ENCODE measurements at regions not wholly inside any gene's neighbourhood (a gene's known extent, or its start where the extent isn't known, plus 50 kb on each side); places are given as distances from the start of the nearest gene placed in this dataset.

DNA sequence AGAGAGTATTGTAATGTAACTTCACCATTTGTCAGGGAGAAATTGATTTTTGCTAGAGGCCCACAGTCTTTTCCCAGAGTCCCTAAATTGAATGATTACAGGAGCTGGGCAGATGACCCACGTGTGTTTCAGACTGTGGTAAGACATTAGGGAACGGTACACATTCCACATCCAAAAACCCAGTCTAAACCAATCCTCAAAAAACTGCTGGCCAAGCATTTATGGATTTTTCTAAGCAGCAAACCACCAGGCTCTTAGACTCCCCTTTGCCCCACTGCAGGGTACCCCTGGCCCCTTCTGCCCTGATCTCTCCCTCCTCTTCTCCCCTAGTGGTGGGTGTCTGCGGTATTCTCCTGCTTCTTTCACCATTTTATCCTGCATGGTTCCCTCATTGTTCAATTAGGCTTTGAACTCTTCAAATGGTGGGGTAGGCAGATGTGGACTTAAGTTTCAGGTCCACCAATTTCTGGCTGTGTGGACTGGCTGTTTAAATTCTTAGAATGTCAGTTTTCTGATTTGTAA is 135.5 kb upstream of the SORCS3 start:
- no peak for DNase-seq

- DNase-seq, result no peak
Observed at GRCh38 chr10:104509981-104510380, 131.1 kb upstream of the SORCS3 start.

- DNase-seq, result no peak
Observed at GRCh38 chr10:104510644-104511043, 130.4 kb upstream of the SORCS3 start.

GRCh38 chr10:104512800-104513199 is 128.3 kb upstream of the SORCS3 start:
- DNase-seq, result no peak

DNA sequence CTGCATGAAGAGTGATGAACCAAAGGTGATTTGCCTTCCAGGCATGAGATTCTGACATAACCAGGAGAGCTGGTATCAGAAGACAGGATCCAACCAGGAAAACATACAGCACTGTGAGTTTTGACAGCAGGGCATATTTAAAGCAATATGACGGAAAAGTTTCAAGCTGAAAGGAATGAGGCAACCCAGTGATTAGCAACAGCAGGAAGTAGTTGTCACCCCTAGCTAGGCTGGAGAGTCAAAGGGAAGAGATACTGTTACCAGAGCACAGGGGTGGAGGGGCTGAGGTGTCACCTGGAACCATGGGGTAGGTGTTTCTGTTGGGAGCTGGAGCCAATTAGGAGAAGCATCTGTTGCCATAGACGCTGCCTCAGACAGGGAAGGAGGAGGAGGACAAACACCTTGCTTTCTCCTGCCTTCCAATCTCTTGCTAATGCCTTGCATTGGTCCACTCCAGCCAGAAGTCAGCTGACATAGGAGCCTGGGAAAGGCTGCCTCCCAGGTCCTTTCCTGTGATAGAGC is 125.4 kb upstream of the SORCS3 start:
- no peak for DNase-seq

- no peak for DNase-seq
Observed at GRCh38 chr10:104516986-104517385, 124.1 kb upstream of the SORCS3 start.

DNA sequence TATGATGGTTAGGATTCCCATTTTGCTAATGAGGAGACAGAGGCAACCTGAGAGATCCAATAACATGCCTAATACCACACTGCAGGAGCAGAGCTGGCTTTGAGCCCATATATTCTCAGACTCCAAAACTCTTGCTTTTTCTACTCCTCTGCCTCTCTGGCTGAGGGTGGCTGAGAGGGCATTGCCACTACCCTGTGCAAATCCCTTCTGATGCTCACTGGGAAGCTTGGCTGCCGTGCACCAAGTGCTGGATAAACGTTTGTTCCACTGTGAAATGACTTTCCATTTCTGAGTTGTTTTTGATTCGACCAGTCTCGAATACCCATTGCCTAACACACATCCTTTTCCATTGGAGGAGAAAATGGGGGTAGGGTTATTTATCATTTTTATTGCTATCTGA is 123.1 kb upstream of the SORCS3 start:
- no peak for DNase-seq

DNA sequence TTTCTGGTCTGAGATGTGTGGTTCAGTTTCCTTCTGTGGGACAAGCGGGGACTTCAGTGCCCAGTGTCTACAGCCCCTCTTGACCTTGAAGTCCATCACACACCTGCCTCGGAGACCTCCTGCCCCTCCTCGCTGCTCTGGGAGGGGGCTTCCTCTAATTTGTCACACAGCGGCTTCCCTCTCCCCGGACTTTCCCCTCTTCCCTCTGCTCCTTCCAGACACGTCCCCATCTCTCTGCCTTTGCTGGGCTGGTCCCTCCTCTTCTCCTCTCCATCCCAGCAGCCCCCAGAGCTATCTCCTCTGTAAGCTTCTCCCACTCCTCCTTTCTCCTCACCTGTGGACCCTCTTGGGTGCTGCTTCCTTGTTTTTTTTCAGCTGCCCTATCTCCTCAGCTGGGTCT is 122.2 kb upstream of the SORCS3 start:
- no peak for DNase-seq

DNA sequence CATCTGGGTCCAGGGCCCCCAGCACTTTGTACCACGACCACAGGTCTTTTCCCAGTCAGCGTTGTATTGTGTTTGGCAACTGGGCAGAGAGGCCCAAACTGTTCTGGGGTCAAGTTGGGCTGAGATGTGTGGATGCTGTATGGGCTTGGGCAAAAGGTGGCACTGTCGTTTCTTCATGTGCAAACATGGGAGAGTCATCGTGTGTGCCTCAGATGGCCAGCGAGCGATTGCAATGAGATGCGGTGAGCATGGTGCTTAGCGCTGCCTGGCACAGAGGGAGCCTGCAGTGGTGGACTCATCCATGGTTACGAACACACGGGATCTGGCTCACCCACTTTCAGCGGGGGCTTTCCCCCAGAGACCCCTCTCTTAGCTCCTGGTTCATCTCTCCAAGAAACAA is 120.4 kb upstream of the SORCS3 start:
- DNase-seq, result no peak

- no peak for DNase-seq
Observed at GRCh38 chr10:104521901-104522694, 119.0 kb upstream of the SORCS3 start.

DNA sequence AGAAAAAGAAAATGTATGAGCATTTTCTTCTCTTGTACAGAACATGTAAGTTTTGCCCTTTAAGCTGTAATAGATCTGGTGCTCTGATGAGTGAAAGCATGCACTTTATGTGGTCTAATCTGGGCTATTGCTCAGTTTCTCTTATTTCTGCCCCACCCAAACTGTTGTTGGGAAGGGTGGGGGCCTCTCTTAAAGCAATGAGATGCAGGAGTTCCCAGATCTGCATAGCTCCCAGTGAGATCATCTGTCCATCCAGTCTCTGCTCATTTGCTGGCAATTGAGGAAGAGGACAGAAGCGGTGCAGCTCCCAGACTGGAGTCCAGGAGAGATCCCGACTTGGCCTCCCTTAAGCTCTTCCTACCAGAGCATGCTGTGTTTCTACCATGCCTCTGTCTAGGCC is 114.9 kb upstream of the SORCS3 start:
- no peak for DNase-seq

GRCh38 chr10:104527013-104527412 is 114.1 kb upstream of the SORCS3 start:
- no peak for DNase-seq

DNA sequence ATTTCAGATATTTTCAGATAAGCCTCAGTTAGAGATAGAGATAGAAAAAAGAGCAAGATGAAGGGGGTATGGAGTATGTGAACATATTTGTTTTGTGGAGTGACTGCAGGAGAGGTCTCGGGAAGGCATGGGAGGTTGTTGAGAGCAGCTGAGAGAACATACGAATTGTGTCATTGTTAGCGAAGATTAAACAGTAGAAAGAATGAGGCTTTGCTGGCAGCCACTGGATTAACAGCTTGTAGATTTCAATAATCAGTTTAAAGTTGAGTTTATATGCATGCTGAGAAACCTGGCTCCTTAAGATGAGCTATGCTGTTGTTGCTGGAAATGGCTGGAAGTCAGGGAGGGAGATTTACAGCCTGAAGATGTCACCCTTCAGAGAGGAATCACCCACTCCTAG is 100.9 kb upstream of the SORCS3 start:
- DNase-seq, result no peak

GRCh38 chr10:104541820-104542219 is 99.3 kb upstream of the SORCS3 start:
- DNase-seq, result no peak

DNA sequence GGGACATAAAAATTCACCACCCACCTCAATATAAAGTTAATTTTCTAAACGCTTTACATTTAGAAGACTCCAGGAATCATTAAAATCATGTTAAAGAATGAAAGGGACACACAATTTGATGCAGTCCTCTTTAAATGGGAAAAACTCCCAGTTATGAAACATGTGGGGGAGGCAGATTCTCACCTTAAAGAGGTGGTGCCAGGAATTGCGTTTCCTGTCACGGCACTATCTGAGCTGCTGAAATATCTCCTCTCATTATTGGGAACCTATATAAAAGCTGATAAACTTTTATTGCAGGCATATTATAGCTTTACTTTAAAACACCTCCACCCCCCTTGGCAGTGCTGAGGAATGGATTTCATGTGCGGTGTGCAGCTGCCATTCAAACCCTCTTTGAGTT is 94.8 kb upstream of the SORCS3 start:
- no peak for DNase-seq

GRCh38 chr10:104546756-104547155 is 94.3 kb upstream of the SORCS3 start:
- no peak for DNase-seq

DNA sequence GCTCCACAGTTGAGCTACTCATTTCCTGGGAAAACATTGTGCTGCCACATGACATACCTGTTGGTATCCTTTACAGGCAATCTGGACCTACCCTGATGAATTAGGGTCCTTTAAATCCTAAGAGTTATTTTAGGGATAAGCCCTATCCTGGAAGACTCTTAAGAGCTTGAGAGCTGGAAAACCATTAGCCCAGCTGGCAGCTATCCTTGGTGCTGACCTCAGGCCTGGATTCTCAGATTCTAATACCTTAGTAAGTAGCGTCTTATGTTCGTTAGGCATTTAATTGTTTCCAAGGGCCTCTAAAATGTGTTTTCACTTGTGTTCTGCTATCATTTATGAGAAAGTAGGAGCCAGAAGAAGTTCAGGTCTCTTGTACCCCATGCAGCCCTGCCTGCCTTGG is 93.0 kb upstream of the SORCS3 start:
- DNase-seq, result no peak

DNA sequence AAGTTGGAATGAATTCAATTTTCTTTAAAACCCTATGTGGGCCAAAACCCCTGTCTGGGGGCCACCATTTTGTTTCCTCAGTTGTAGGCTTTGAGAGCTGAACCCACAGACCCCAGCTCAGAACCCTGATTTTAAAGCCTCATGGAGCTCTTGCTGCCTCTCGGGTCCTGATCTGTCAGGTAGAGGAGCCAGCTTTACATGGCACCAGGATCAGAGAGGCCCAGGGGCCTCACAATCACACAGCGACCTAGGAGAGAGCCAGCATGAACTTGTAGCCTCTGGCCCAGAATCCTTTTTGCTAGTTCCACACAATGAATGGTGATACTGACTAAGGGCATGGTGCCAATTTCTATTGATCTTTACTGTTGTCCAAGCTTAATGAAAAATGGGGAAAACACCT is 84.3 kb upstream of the SORCS3 start:
- no peak for DNase-seq

DNA sequence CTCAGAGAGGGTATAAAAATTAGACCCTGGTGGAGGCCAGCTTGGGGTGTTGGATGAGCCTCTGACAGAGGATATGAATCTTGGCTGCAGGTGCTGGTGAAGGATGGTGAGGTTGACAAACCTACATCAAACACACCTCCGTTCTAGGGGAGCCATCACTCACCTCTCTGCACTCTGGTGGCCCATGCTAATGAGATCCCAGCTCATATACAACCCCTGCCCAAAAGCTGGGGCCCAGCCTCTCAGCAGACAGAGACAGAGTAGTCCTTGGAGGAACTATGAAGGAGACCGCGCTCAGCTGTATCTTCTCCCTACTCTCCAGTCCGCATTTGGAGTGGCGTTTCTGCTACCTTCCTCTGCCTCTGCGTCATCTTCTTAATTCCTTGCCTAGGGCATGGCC is 83.1 kb upstream of the SORCS3 start:
- DNase-seq, result no peak

DNA sequence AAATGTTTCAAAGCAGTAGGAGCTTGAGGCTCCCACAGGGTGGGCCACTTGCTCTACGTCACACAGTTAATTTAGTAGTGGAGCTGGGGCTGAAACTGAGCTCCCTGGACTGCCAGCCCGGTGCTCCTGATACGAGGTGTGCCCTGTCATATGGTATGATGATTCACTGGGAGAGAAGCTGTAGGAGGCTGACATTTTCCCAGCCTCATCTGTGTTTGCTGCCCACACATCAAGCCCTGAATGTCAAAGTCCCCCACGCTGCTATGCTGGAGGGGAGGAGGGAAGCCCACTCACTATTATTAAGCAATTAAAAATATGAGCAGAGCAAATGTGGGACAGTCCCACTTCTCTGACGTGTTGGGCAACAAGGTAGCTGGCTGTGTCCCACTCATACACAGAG is 81.2 kb upstream of the SORCS3 start:
- no peak for DNase-seq

DNA sequence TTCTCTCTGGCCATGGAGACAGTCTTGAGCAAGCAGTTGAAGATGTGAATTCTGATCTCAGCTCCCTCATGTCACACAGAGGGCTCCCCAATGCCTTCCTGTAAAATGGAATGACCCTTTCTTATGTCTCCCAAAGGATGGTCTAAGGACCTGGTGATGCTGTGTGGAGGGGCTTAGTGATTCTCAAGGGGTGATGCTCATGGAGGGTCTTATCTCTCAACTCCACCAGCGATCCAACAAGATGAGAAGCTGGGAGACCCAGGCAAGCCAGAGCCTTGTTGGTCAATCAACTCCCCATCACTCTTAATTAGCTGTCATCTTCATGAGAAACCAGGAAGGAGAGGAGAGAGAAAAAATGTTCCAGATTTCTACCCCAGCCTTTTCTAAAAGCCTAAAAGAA is 78.0 kb upstream of the SORCS3 start:
- no peak for DNase-seq

DNA sequence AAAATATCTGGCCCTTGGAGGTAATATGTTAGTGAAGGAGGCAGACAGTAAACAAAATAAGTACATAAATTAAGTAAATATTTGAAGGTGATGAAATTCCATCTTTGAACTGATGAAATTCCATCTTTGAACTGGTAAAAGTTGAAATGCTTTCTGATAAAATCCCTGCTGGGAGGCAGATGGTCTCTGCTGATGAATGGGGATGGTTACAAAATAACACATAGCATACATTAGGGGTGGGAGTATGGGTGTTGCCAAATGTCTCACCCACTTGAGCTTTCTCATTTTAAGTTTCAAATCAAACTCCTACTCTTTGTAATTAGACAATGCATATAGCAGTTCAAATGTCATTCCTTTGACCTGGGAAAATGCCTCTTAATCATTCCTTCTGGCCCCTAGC is 77.5 kb upstream of the SORCS3 start:
- DNase-seq, result no peak

GRCh38 chr10:104574427-104574826 is 66.7 kb upstream of the SORCS3 start:
- no peak for DNase-seq

GRCh38 chr10:104574838-104575237 is 66.3 kb upstream of the SORCS3 start:
- no peak for DNase-seq

- DNase-seq, result no peak
Observed at GRCh38 chr10:104576611-104577010, 64.5 kb upstream of the SORCS3 start.
